GM23338 (cell line): ENCODE measurements at regions not wholly inside any gene's neighbourhood (a gene's known extent, or its start where the extent isn't known, plus 50 kb on each side); places are given as distances from the start of the nearest gene placed in this dataset.

Source experiments
- ATAC-seq: fragments of 200-7000 bp; cut with Tn5 transposase; 3 replicates; pipeline ENCODE4 v1.9.1; 2020
- DNase-seq: peaks from one replicate; pipeline ENCODE4 v3.0.0-alpha.2; 2015; ENCODE audit warnings: low spot score
- H2AFZ ChIP-seq: fragments of 200-600 bp; sonication (generic); 2 replicates; pipeline ENCODE4 v1.8.0; 2016; ENCODE audit warnings: antibody characterized with exemption, mild to moderate bottlenecking, moderate library complexity
- H3F3A ChIP-seq: fragments of 200-600 bp; sonication (generic); replicated peaks from 2 replicates; pipeline ENCODE4 v1.8.0; 2017; ENCODE audit warnings: antibody characterized with exemption, mixed run types, low read depth
- H3K27ac ChIP-seq: fragments of 200-600 bp; sonication (generic); 2 replicates; pipeline ENCODE4 v1.6.1; 2016; ENCODE audit warnings: low read depth
- H3K27me3 ChIP-seq: fragments of 200-600 bp; sonication (generic); 2 replicates; pipeline ENCODE4 v1.8.0; 2016; ENCODE audit warnings: mild to moderate bottlenecking, mixed run types, moderate library complexity; ENCODE audit not compliant: insufficient read depth
- H3K36me3 ChIP-seq: fragments of 200-600 bp; sonication (generic); 2 replicates; pipeline ENCODE4 v1.8.0; 2016; ENCODE audit warnings: mild to moderate bottlenecking; ENCODE audit not compliant: insufficient read depth
- H3K4me1 ChIP-seq: fragments of 200-600 bp; sonication (generic); 2 replicates; pipeline ENCODE4 v1.8.0; 2016; ENCODE audit warnings: mild to moderate bottlenecking, moderate library complexity; ENCODE audit not compliant: insufficient read depth
- H3K4me2 ChIP-seq: fragments of 200-600 bp; sonication (generic); 2 replicates; pipeline ENCODE4 v1.7.1; 2017; ENCODE audit warnings: mixed run types
- H3K4me3 ChIP-seq: fragments of 200-600 bp; sonication (generic); 2 replicates; pipeline ENCODE4 v1.6.1; 2016; ENCODE audit warnings: mixed run types
- H3K79me2 ChIP-seq: fragments of 200-600 bp; sonication (generic); replicated peaks from 2 replicates; pipeline ENCODE4 v1.8.0; 2017; ENCODE audit warnings: mild to moderate bottlenecking; ENCODE audit not compliant: insufficient read depth
- H3K9me2 ChIP-seq: fragments of 200-600 bp; sonication (generic); 2 replicates; pipeline ENCODE4 v1.8.0; 2017; ENCODE audit not compliant: insufficient read depth
- H4K20me1 ChIP-seq: fragments of 200-600 bp; sonication (generic); replicated peaks from 2 replicates; pipeline ENCODE4 v1.8.0; 2017; ENCODE audit warnings: mild to moderate bottlenecking; ENCODE audit not compliant: insufficient read depth
- H3K27ac Mint-ChIP-seq: 2 replicates; pipeline ENCODE4 v1.8.0; 2020; ENCODE audit warnings: inconsistent platforms, mild to moderate bottlenecking, moderate library complexity, mixed read lengths
- H3K27me3 Mint-ChIP-seq: 3 replicates; pipeline ENCODE4 v1.8.0; 2022; ENCODE audit warnings: low read depth, mild to moderate bottlenecking, moderate library complexity, mixed read lengths, inconsistent platforms; ENCODE audit not compliant: insufficient read depth, poor library complexity
- H3K36me3 Mint-ChIP-seq: 3 replicates; pipeline ENCODE4 v1.8.0; 2021; ENCODE audit warnings: low read depth, mild to moderate bottlenecking, inconsistent platforms, moderate library complexity, mixed read lengths
- H3K4me1 Mint-ChIP-seq: 3 replicates; pipeline ENCODE4 v1.8.0; 2020; ENCODE audit warnings: mild to moderate bottlenecking, inconsistent platforms, mixed read lengths
- H3K4me3 Mint-ChIP-seq: 3 replicates; pipeline ENCODE4 v1.8.0; 2021; ENCODE audit warnings: moderate library complexity, mild to moderate bottlenecking, inconsistent platforms, mixed read lengths
- H3K9me3 Mint-ChIP-seq: 3 replicates; pipeline ENCODE4 v1.8.0; 2020; ENCODE audit warnings: moderate library complexity, mild to moderate bottlenecking, inconsistent platforms, mixed read lengths
- CREB1 ChIP-seq: fragments of 250-450 bp; sonication (Bioruptor Pico); IDR thresholded peaks from 2 replicates; pipeline ENCODE4 v1.5.0; 2020; ENCODE audit warnings: low read depth, mild to moderate bottlenecking, moderate library complexity
- EZH2 ChIP-seq: fragments of 200-600 bp; sonication (generic); IDR thresholded peaks from one replicate; pipeline ENCODE4 v1.8.0; 2017; ENCODE audit warnings: antibody characterized with exemption, mild to moderate bottlenecking, low read depth; ENCODE audit not compliant: unreplicated experiment
- EZH2phosphoT487 ChIP-seq: fragments of 200-600 bp; sonication (generic); IDR thresholded peaks from one replicate; pipeline ENCODE4 v1.8.1; 2018; ENCODE audit warnings: antibody characterized with exemption; ENCODE audit not compliant: unreplicated experiment
- JUNB ChIP-seq: IDR thresholded peaks from one replicate; pipeline ENCODE4 v1.6.1; 2016; ENCODE audit warnings: antibody characterized with exemption; ENCODE audit not compliant: unreplicated experiment
- NANOG ChIP-seq: IDR thresholded peaks from 2 replicates; pipeline ENCODE4 v1.6.1; 2016; ENCODE audit warnings: antibody characterized with exemption, borderline replicate concordance
- POLR2AphosphoS5 ChIP-seq: IDR thresholded peaks from 2 replicates; pipeline ENCODE4 v1.6.1; 2016; ENCODE audit warnings: antibody characterized with exemption, low read depth
- STAT1 ChIP-seq: IDR thresholded peaks from one replicate; pipeline ENCODE4 v1.6.1; 2016; ENCODE audit warnings: antibody characterized with exemption; ENCODE audit not compliant: unreplicated experiment
- ZNF114 ChIP-seq: fragments of 250-450 bp; sonication (Bioruptor Pico); IDR thresholded peaks from 2 replicates; pipeline ENCODE4 v1.5.0; 2020; ENCODE audit warnings: mild to moderate bottlenecking, moderate library complexity
- ZNF331 ChIP-seq: fragments of 250-450 bp; sonication (Bioruptor Pico); IDR thresholded peaks from 2 replicates; pipeline ENCODE4 v1.5.0; 2020; ENCODE audit warnings: low read depth, mild to moderate bottlenecking, moderate library complexity
- TF ChIP-seq, protein P1 (sequence below): IDR thresholded peaks from 2 replicates; pipeline ENCODE4 v1.6.1; 2016; ENCODE audit warnings: antibody characterized with exemption
- TF ChIP-seq, protein P2 (sequence below): fragments of 250-450 bp; sonication (Bioruptor Pico); IDR thresholded peaks from 2 replicates; pipeline ENCODE4 v1.5.0; 2020; ENCODE audit warnings: mild to moderate bottlenecking, moderate library complexity
- TF ChIP-seq, protein P3 (sequence below): IDR thresholded peaks from one replicate; pipeline ENCODE4 v1.6.1; 2018; ENCODE audit warnings: antibody characterized with exemption; ENCODE audit not compliant: unreplicated experiment
- TF ChIP-seq, protein P4 (sequence below), 2 experiments: fragments of 200-600 bp in 1 of 2; sonication (generic) in 1 of 2; conservative IDR thresholded peaks; 2 replicates each; pipeline versions ENCODE4 v1.5.1 to v1.6.1; 2016 to 2017; ENCODE audit warnings: antibody characterized with exemption in 2 of 2, low read depth in 2 of 2, mild to moderate bottlenecking in 2 of 2, moderate library complexity in 1 of 2

DNA sequence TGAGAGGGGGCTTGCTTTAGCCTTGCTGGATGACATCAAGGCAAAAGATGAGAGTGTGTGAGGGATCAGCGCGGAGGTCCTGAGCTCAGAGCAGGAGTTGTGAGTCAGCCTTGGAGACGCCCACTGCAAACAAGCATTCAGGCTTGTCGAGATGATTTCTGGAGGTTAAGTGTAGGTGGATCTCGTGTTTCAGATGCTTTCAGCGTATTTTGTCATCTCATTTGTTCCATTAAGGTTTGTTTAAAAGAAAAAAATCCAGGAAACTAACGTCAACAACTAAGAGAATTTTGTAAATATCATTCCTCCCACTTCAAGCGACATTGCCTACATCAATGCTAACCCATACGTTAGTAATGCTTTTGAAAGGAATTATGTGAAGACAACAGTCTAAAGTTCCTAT is 715.4 kb upstream of the NRP1 start:
- Histone ChIP-seq H4K20me1 (no peaks in the 10 kb centered on the region), H3K27me3 (no peaks in the 10 kb centered on the region), H2AFZ (no peak overlapping the region; the same call in 1 of the 2 replicates), H3K9me2 (peaks cover 14% of the 10 kb centered on the region; the same call in 1 of the 2 replicates), H3K36me3 (no peaks in the 10 kb centered on the region), H3K27ac (no peak overlapping the region), H3K4me3 (no peak overlapping the region), H3K4me2 (no peak overlapping the region), H3F3A (no peaks in the 10 kb centered on the region), H3K4me1 (no peaks in the 10 kb centered on the region), H3K79me2 (no peaks in the 10 kb centered on the region)
- H3K27me3 Mint-ChIP-seq = peaks cover 1% of the 10 kb centered on the region
- H3K27ac Mint-ChIP-seq = no peak overlapping the region
- no peaks in the 10 kb centered on the region for H3K36me3 Mint-ChIP-seq
- H3K4me3 Mint-ChIP-seq = no peak overlapping the region
- ATAC-seq (no peak), DNase-seq (no peak)
- H3K9me3 Mint-ChIP-seq = peaks cover 3% of the 10 kb centered on the region; the same call in 2 of the 3 replicates
- H3K4me1 Mint-ChIP-seq = no peaks in the 10 kb centered on the region
- TF ChIP-seq, protein P1, sequence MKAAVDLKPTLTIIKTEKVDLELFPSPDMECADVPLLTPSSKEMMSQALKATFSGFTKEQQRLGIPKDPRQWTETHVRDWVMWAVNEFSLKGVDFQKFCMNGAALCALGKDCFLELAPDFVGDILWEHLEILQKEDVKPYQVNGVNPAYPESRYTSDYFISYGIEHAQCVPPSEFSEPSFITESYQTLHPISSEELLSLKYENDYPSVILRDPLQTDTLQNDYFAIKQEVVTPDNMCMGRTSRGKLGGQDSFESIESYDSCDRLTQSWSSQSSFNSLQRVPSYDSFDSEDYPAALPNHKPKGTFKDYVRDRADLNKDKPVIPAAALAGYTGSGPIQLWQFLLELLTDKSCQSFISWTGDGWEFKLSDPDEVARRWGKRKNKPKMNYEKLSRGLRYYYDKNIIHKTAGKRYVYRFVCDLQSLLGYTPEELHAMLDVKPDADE = no peak
- no peak for TF ChIP-seq POLR2AphosphoS5
- no peak for TF ChIP-seq NANOG
- TF ChIP-seq, protein P2, sequence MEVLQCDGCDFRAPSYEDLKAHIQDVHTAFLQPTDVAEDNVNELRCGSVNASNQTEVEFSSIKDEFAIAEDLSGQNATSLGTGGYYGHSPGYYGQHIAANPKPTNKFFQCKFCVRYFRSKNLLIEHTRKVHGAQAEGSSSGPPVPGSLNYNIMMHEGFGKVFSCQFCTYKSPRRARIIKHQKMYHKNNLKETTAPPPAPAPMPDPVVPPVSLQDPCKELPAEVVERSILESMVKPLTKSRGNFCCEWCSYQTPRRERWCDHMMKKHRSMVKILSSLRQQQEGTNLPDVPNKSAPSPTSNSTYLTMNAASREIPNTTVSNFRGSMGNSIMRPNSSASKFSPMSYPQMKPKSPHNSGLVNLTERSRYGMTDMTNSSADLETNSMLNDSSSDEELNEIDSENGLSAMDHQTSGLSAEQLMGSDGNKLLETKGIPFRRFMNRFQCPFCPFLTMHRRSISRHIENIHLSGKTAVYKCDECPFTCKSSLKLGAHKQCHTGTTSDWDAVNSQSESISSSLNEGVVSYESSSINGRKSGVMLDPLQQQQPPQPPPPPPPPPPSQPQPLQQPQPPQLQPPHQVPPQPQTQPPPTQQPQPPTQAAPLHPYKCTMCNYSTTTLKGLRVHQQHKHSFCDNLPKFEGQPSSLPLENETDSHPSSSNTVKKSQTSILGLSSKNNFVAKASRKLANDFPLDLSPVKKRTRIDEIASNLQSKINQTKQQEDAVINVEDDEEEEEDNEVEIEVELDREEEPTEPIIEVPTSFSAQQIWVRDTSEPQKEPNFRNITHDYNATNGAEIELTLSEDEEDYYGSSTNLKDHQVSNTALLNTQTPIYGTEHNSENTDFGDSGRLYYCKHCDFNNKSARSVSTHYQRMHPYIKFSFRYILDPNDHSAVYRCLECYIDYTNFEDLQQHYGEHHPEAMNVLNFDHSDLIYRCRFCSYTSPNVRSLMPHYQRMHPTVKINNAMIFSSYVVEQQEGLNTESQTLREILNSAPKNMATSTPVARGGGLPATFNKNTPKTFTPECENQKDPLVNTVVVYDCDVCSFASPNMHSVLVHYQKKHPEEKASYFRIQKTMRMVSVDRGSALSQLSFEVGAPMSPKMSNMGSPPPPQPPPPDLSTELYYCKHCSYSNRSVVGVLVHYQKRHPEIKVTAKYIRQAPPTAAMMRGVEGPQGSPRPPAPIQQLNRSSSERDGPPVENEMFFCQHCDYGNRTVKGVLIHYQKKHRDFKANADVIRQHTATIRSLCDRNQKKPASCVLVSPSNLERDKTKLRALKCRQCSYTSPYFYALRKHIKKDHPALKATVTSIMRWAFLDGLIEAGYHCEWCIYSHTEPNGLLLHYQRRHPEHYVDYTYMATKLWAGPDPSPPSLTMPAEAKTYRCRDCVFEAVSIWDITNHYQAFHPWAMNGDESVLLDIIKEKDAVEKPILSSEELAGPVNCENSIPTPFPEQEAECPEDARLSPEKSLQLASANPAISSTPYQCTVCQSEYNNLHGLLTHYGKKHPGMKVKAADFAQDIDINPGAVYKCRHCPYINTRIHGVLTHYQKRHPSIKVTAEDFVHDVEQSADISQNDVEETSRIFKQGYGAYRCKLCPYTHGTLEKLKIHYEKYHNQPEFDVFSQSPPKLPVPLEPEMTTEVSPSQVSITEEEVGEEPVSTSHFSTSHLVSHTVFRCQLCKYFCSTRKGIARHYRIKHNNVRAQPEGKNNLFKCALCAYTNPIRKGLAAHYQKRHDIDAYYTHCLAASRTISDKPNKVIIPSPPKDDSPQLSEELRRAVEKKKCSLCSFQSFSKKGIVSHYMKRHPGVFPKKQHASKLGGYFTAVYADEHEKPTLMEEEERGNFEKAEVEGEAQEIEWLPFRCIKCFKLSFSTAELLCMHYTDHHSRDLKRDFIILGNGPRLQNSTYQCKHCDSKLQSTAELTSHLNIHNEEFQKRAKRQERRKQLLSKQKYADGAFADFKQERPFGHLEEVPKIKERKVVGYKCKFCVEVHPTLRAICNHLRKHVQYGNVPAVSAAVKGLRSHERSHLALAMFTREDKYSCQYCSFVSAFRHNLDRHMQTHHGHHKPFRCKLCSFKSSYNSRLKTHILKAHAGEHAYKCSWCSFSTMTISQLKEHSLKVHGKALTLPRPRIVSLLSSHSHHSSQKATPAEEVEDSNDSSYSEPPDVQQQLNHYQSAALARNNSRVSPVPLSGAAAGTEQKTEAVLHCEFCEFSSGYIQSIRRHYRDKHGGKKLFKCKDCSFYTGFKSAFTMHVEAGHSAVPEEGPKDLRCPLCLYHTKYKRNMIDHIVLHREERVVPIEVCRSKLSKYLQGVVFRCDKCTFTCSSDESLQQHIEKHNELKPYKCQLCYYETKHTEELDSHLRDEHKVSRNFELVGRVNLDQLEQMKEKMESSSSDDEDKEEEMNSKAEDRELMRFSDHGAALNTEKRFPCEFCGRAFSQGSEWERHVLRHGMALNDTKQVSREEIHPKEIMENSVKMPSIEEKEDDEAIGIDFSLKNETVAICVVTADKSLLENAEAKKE (CRISPR knock-in tag) = no peak
- no peak for TF ChIP-seq ZNF331 (CRISPR knock-in tag)
- no peak for TF ChIP-seq EZH2
- TF ChIP-seq CREB1 (CRISPR knock-in tag) = no peak
- no peak for TF ChIP-seq EZH2phosphoT487
- no peak for TF ChIP-seq ZNF114
- no peak for TF ChIP-seq JUNB
- TF ChIP-seq, protein P3, sequence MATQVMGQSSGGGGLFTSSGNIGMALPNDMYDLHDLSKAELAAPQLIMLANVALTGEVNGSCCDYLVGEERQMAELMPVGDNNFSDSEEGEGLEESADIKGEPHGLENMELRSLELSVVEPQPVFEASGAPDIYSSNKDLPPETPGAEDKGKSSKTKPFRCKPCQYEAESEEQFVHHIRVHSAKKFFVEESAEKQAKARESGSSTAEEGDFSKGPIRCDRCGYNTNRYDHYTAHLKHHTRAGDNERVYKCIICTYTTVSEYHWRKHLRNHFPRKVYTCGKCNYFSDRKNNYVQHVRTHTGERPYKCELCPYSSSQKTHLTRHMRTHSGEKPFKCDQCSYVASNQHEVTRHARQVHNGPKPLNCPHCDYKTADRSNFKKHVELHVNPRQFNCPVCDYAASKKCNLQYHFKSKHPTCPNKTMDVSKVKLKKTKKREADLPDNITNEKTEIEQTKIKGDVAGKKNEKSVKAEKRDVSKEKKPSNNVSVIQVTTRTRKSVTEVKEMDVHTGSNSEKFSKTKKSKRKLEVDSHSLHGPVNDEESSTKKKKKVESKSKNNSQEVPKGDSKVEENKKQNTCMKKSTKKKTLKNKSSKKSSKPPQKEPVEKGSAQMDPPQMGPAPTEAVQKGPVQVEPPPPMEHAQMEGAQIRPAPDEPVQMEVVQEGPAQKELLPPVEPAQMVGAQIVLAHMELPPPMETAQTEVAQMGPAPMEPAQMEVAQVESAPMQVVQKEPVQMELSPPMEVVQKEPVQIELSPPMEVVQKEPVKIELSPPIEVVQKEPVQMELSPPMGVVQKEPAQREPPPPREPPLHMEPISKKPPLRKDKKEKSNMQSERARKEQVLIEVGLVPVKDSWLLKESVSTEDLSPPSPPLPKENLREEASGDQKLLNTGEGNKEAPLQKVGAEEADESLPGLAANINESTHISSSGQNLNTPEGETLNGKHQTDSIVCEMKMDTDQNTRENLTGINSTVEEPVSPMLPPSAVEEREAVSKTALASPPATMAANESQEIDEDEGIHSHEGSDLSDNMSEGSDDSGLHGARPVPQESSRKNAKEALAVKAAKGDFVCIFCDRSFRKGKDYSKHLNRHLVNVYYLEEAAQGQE = no peak
- TF ChIP-seq, protein P4, sequence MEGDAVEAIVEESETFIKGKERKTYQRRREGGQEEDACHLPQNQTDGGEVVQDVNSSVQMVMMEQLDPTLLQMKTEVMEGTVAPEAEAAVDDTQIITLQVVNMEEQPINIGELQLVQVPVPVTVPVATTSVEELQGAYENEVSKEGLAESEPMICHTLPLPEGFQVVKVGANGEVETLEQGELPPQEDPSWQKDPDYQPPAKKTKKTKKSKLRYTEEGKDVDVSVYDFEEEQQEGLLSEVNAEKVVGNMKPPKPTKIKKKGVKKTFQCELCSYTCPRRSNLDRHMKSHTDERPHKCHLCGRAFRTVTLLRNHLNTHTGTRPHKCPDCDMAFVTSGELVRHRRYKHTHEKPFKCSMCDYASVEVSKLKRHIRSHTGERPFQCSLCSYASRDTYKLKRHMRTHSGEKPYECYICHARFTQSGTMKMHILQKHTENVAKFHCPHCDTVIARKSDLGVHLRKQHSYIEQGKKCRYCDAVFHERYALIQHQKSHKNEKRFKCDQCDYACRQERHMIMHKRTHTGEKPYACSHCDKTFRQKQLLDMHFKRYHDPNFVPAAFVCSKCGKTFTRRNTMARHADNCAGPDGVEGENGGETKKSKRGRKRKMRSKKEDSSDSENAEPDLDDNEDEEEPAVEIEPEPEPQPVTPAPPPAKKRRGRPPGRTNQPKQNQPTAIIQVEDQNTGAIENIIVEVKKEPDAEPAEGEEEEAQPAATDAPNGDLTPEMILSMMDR (conservative IDR thresholded peaks at IDR 0.05; ENCODE audit: low read depth in 2 of 2) = no peak
- no peak for TF ChIP-seq STAT1
